T-helper 1 cell treated with Interleukin-12 subunit alpha and Interleukin-12 subunit beta and Interleukin-4 antibody, amounts not matched to agents 30 ng/mL and 1 ng/mL, for 36 hours (primary cell): ENCODE measurements at regions not wholly inside any gene's neighbourhood (a gene's known extent, or its start where the extent isn't known, plus 50 kb on each side); places are given as distances from the start of the nearest gene placed in this dataset.

Source experiments
- intact Hi-C: fragments of 100-400 bp; cut with micrococcal nuclease; formaldehyde crosslinking; loops from one replicate; pipeline ENCODE4 v1.15.1; 2024

- intact Hi-C loops: no loop called here
Measured at GRCh38 chr10:31646519-31646918, 282.1 kb downstream of the ARHGAP12 start.

GRCh38 chr10:31645786-31646185 lies 282.8 kb downstream of the ARHGAP12 start:
- intact Hi-C loops: no loop called here

GRCh38 chr10:31644931-31645633 lies 283.5 kb downstream of the ARHGAP12 start:
- intact Hi-C loops: no loop called here

GRCh38 chr10:31642281-31642680 lies 286.4 kb downstream of the ARHGAP12 start:
- intact Hi-C loops: no loop called here

GRCh38 chr10:31635415-31636065 lies 293.1 kb downstream of the ARHGAP12 start:
- intact Hi-C loops: no loop called here

- intact Hi-C loops: no loop called here
Measured at GRCh38 chr10:31635009-31635408, 293.6 kb downstream of the ARHGAP12 start.

GRCh38 chr10:31630861-31631567 lies 297.6 kb downstream of the ARHGAP12 start:
- intact Hi-C loops: no loop called here

GRCh38 chr10:31625566-31625965 lies 303.1 kb downstream of the ARHGAP12 start:
- intact Hi-C loops: no loop called here

- intact Hi-C loops: no loop called here
Measured at GRCh38 chr10:31624611-31625010, 304.0 kb downstream of the ARHGAP12 start.

GRCh38 chr10:31623947-31624346 lies 304.7 kb downstream of the ARHGAP12 start:
- intact Hi-C loops: no loop called here

- intact Hi-C loops: no loop called here
Measured at GRCh38 chr10:31623466-31623865, 304.4 kb downstream of the ZEB1 start.

- intact Hi-C loops: no loop called here
Measured at GRCh38 chr10:31622978-31623377, 304.0 kb downstream of the ZEB1 start.

- intact Hi-C loops: no loop called here
Measured at GRCh38 chr10:31621733-31622132, 302.7 kb downstream of the ZEB1 start.

GRCh38 chr10:31620226-31621151 lies 301.5 kb downstream of the ZEB1 start:
- intact Hi-C loops: no loop called here

GRCh38 chr10:31619531-31620061 lies 300.6 kb downstream of the ZEB1 start:
- intact Hi-C loops: no loop called here

GRCh38 chr10:31618541-31619291 lies 299.7 kb downstream of the ZEB1 start:
- intact Hi-C loops: no loop called here

GRCh38 chr10:31617757-31618156 lies 298.7 kb downstream of the ZEB1 start:
- intact Hi-C loops: no loop called here

- intact Hi-C loops: no loop called here
Measured at GRCh38 chr10:31617133-31617532, 298.1 kb downstream of the ZEB1 start.

GRCh38 chr10:31615129-31615528 lies 296.1 kb downstream of the ZEB1 start:
- intact Hi-C loops: no loop called here

GRCh38 chr10:31614611-31615010 lies 295.6 kb downstream of the ZEB1 start:
- intact Hi-C loops: no loop called here
